Peyer's patch (tissue), 4 donors: ENCODE measurements at regions not wholly inside any gene's neighbourhood (a gene's known extent, or its start where the extent isn't known, plus 50 kb on each side); places are given as distances from the start of the nearest gene placed in this dataset.

Experiments
- DNase-seq, 3 donors: peaks; one replicate each; pipeline ENCODE4 v3.0.0-alpha.2; 2017 to 2019
- H3K27ac ChIP-seq, 4 donors: fragments of 200-600 bp; sonication (generic); one replicate each; pipeline ENCODE4 v1.5.1; 2016 to 2019
- H3K27me3 ChIP-seq, 2 donors: fragments of 200-600 bp; sonication (generic); one replicate each; pipeline ENCODE4 v1.5.1; 2019
- H3K36me3 ChIP-seq, 3 donors: fragments of 200-600 bp; sonication (generic); one replicate each; pipeline ENCODE4 v1.5.1; 2016 to 2019
- H3K4me1 ChIP-seq, 4 donors: fragments of 200-600 bp; sonication (generic); one replicate each; pipeline ENCODE4 v1.5.1; 2016 to 2019
- H3K4me3 ChIP-seq, 4 donors: fragments of 200-600 bp; sonication (generic); 1 replicate in 3 of 4; 2 replicates in 1 of 4; pipeline ENCODE4 v1.5.1; 2016 to 2019; ENCODE audit warnings: mild to moderate bottlenecking in 1 of 4
- H3K9me3 ChIP-seq, 4 donors: fragments of 200-600 bp; sonication (generic); one replicate each; pipeline ENCODE4 v1.5.1; 2016 to 2019; ENCODE audit warnings: mild to moderate bottlenecking in 1 of 4
- CTCF ChIP-seq, 6 experiments: fragments of 450-650 bp in 4 of 6; fragments of 200-600 bp in 2 of 6; sonication (generic) in 1 of 6; IDR thresholded peaks; one replicate each; pipeline ENCODE4 v1.5.1; 2017 to 2019; ENCODE audit warnings: antibody characterized with exemption in 6 of 6, mild to moderate bottlenecking in 3 of 6, moderate library complexity in 1 of 6
- POLR2A ChIP-seq, 2 donors: fragments of 450-650 bp; IDR thresholded peaks; one replicate each; pipeline ENCODE4 v1.5.1; 2017; ENCODE audit warnings: antibody characterized with exemption in 2 of 2, mild to moderate bottlenecking in 2 of 2, moderate library complexity in 2 of 2

- TF ChIP-seq CTCF (IDR thresholded peaks at IDR 0.05) (no peak), POLR2A (IDR thresholded peaks at IDR 0.05) (no peak)
Observed at GRCh38 chr3:127064391-127065137, 81.6 kb downstream of the PLXNA1 start.

GRCh38 chr3:127065138-127065427 lies 82.2 kb downstream of the PLXNA1 start:
- Histone ChIP-seq H3K4me3 (no peak overlapping the region), H3K36me3 (no peaks in the 10 kb centered on the region), H3K27ac (no peak overlapping the region), H3K4me1 (no peaks in the 10 kb centered on the region), H3K9me3 (no peaks in the 10 kb centered on the region), H3K27me3 (no peaks in the 10 kb centered on the region)
- peak in 1 of 3 donors; percentile 26 for DNase-seq
- TF ChIP-seq CTCF (IDR thresholded peaks at IDR 0.05): no peak
- TF ChIP-seq POLR2A (IDR thresholded peaks at IDR 0.05): no peak

More at GRCh38 chr3:127064391-127065137, 81.6 kb downstream of the PLXNA1 start:
- H3K27ac ChIP-seq: no peak overlapping the region
- H3K27me3 ChIP-seq: no peaks in the 10 kb centered on the region
- peak in 1 of 3 donors; percentile 37 for DNase-seq
- H3K9me3 ChIP-seq: no peaks in the 10 kb centered on the region
- H3K4me1 ChIP-seq: no peaks in the 10 kb centered on the region
- no peaks in the 10 kb centered on the region for H3K36me3 ChIP-seq
- H3K4me3 ChIP-seq: no peak overlapping the region

GRCh38 chr3:127065561-127066290 lies 82.8 kb downstream of the PLXNA1 start:
- H3K9me3 ChIP-seq: no peaks in the 10 kb centered on the region
- H3K27me3 ChIP-seq: no peaks in the 10 kb centered on the region
- no peaks in the 10 kb centered on the region for H3K4me1 ChIP-seq
- H3K27ac ChIP-seq: no peak overlapping the region
- no peaks in the 10 kb centered on the region for H3K36me3 ChIP-seq
- peak in 1 of 3 donors; percentile 25 for DNase-seq
- no peak overlapping the region for H3K4me3 ChIP-seq
- TF ChIP-seq POLR2A (IDR thresholded peaks at IDR 0.05) (no peak), CTCF (IDR thresholded peaks at IDR 0.05) (no peak)

- Histone ChIP-seq H3K27me3 (no peaks in the 10 kb centered on the region), H3K27ac (no peak overlapping the region), H3K9me3 (no peaks in the 10 kb centered on the region), H3K4me3 (no peak overlapping the region), H3K36me3 (no peaks in the 10 kb centered on the region), H3K4me1 (no peaks in the 10 kb centered on the region)
- TF ChIP-seq POLR2A (IDR thresholded peaks at IDR 0.05) (no peak), CTCF (IDR thresholded peaks at IDR 0.05) (no peak)
- DNase-seq: peak in 1 of 3 donors; percentile 15
Observed at GRCh38 chr3:127066635-127067034, 83.7 kb downstream of the PLXNA1 start.

GRCh38 chr3:127067116-127067910 lies 84.4 kb downstream of the PLXNA1 start:
- no peaks in the 10 kb centered on the region for H3K4me1 ChIP-seq
- H3K36me3 ChIP-seq: no peaks in the 10 kb centered on the region
- H3K4me3 ChIP-seq: no peak overlapping the region
- no peaks in the 10 kb centered on the region for H3K9me3 ChIP-seq
- H3K27ac ChIP-seq: no peak overlapping the region
- H3K27me3 ChIP-seq: no peaks in the 10 kb centered on the region
- DNase-seq: peak in 1 of 3 donors; percentile 18
- no peak for TF ChIP-seq POLR2A (IDR thresholded peaks at IDR 0.05)
- TF ChIP-seq CTCF (IDR thresholded peaks at IDR 0.05): no peak
